ENCODE measurements at regions not wholly inside any gene's neighbourhood (a gene's known extent, or its start where the extent isn't known, plus 50 kb on each side); places are given as distances from the start of the nearest gene placed in this dataset.

DNA sequence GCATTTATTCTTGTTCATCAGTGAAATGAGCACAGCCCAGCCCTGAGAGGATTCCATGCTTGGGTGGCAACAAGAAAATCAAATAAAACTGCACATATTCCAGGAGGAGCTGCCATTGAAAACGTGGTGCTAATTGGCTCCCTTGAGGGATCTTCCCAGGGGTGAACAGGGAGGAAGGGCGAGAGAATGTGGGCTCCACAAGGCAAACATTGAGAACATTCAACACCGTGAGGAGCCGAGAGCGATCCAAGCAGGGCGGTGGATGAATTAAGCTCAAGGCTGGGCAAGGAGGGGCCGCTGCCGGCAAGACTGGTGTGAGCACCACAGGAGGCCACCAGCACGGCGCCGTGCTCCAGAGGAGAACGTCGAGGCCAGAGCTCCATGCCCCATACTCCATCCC, 166.9 kb downstream of the C16orf95 start:
- no peak overlapping the region for H3K27ac ChIP-seq (ENCODE audit: low read depth, low read length)
- peaks cover 9% of the 10 kb centered on the region for H3K9me3 ChIP-seq (ENCODE audit: control insufficient read depth, low read length)
- Mint-ChIP-seq H3K4me3 (no peak overlapping the region), H3K9me3 (peaks cover 44% of the 10 kb centered on the region), H3K36me3 (ENCODE audit: low read depth) (peaks cover 5% of the 10 kb centered on the region), H3K27me3 (ENCODE audit: insufficient read depth) (peaks cover 7% of the 10 kb centered on the region), H3K27ac (peak overlapping the region; percentile 11), H3K4me1 (peaks cover 11% of the 10 kb centered on the region)
- no peaks in the 10 kb centered on the region for H3K4me1 ChIP-seq (ENCODE audit: control insufficient read depth, insufficient read depth, low read length)
- 67 to 68% methylated on average over 11 to 13 of the region's 13 CpGs for WGBS, 2 experiments (ENCODE audit: insufficient coverage in 1 of 2, insufficient read length in 1 of 2)
- TF ChIP-seq CTCF (conservative IDR thresholded peaks at IDR 0.05) = no peak
- no peak for DNase-seq
- H3K4me3 ChIP-seq (ENCODE audit: low read length) = no peak overlapping the region
- H3K27me3 ChIP-seq (ENCODE audit: control insufficient read depth, insufficient read depth, low read length, poor library complexity, severe bottlenecking) = no peaks in the 10 kb centered on the region
- no peaks in the 10 kb centered on the region for H3K36me3 ChIP-seq (ENCODE audit: control insufficient read depth, insufficient read depth, low read length)
- H3K9ac ChIP-seq (ENCODE audit: extremely low read depth, low read length, poor library complexity, severe bottlenecking) = no peak overlapping the region

DNA sequence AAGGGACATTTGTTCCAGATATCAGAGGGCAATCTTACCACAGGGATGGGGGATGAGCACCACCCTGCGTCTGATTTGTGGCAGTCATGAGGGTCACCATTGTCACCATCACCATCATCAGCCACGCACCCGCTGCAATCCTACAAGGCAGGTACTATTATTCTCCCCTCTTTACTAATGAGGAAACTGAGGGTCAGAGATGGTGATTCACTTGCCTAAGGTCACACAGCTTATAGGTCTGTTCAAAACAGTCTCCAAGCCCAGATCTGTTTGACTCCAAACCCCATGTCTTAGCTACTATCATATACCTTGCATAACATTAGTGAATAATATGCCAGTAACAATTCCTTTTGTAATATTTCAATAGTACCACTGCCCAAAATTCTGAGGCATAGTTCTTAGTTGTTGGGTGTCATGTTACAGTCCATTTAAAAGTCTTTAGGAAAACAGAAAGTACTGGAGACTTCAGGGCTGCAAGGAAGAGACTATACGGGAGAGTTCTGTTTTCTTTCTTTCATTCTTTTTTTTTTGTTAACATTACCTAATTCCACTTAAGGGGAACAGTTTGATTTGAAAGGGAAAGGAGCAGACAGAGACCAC, 166.4 kb downstream of the C16orf95 start:
- Histone ChIP-seq H3K9me3 (ENCODE audit: control insufficient read depth, low read length) (peaks cover 9% of the 10 kb centered on the region), H3K27me3 (ENCODE audit: control insufficient read depth, insufficient read depth, low read length, poor library complexity, severe bottlenecking) (no peaks in the 10 kb centered on the region), H3K9ac (ENCODE audit: extremely low read depth, low read length, poor library complexity, severe bottlenecking) (no peak overlapping the region), H3K4me1 (ENCODE audit: control insufficient read depth, insufficient read depth, low read length) (no peaks in the 10 kb centered on the region), H3K4me3 (ENCODE audit: low read length) (no peak overlapping the region), H3K36me3 (ENCODE audit: control insufficient read depth, insufficient read depth, low read length) (no peaks in the 10 kb centered on the region), H3K27ac (ENCODE audit: low read depth, low read length) (no peak overlapping the region)
- Mint-ChIP-seq H3K4me3 (no peak overlapping the region), H3K4me1 (peaks cover 11% of the 10 kb centered on the region), H3K9me3 (peaks cover 39% of the 10 kb centered on the region), H3K27ac (no peak overlapping the region), H3K36me3 (ENCODE audit: low read depth) (peaks cover 5% of the 10 kb centered on the region), H3K27me3 (ENCODE audit: insufficient read depth) (peaks cover 7% of the 10 kb centered on the region)
- 83 to 94% methylated on average over 4 of the region's 4 CpGs for WGBS, 2 experiments (ENCODE audit: insufficient coverage in 1 of 2, insufficient read length in 1 of 2)
- no peak for DNase-seq
- TF ChIP-seq CTCF (conservative IDR thresholded peaks at IDR 0.05) = no peak

DNA sequence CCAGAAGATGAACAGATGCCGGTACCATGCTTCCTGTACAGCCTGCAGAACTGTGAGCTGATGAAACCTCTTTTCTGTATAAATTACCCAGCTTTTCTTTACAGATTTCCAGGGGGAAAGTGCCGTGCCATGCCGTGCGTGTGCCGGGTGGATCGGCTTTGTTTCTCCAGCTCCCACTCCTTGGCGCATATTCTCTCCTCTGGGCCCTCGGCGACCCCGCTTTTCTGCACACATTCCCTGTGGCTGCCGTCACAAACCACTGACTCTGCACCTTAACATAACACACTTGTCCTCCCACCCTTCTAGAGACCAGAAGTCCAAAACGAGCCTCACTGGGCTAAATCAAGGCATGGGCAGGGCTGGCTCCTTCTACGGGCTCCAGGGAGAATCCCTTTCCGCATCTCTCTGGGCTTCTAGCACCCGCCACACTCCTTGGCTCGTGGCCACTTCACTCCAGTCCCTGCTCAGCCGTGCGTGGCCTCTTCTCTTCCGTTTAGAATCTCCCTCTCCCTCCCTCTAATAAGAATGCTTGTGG, 164.9 kb downstream of the C16orf95 start:
- Mint-ChIP-seq H3K27me3 (ENCODE audit: insufficient read depth) (peaks cover 7% of the 10 kb centered on the region), H3K36me3 (ENCODE audit: low read depth) (peaks cover 5% of the 10 kb centered on the region), H3K27ac (no peak overlapping the region), H3K4me1 (peaks cover 11% of the 10 kb centered on the region), H3K4me3 (no peak overlapping the region), H3K9me3 (peaks cover 35% of the 10 kb centered on the region)
- Histone ChIP-seq H3K36me3 (ENCODE audit: control insufficient read depth, insufficient read depth, low read length) (no peaks in the 10 kb centered on the region), H3K27me3 (ENCODE audit: control insufficient read depth, insufficient read depth, low read length, poor library complexity, severe bottlenecking) (no peaks in the 10 kb centered on the region), H3K9me3 (ENCODE audit: control insufficient read depth, low read length) (peaks cover 9% of the 10 kb centered on the region), H3K4me3 (ENCODE audit: low read length) (no peak overlapping the region), H3K27ac (ENCODE audit: low read depth, low read length) (no peak overlapping the region), H3K9ac (ENCODE audit: extremely low read depth, low read length, poor library complexity, severe bottlenecking) (no peak overlapping the region), H3K4me1 (ENCODE audit: control insufficient read depth, insufficient read depth, low read length) (no peaks in the 10 kb centered on the region)
- WGBS, 2 experiments (ENCODE audit: insufficient coverage in 1 of 2, insufficient read length in 1 of 2) = 91 to 93% methylated on average over 6 to 19 of the region's 19 CpGs
- DNase-seq = no peak
- no peak for TF ChIP-seq CTCF (conservative IDR thresholded peaks at IDR 0.05)

Measured in endodermal cell (in vitro differentiated cells).